Upper lobe of right lung (tissue), 1 donor: ENCODE measurements at regions not wholly inside any gene's neighbourhood (a gene's known extent, or its start where the extent isn't known, plus 50 kb on each side); places are given as distances from the start of the nearest gene placed in this dataset.

ENCODE experiments used
- ATAC-seq: fragments of 200-7000 bp; cut with Tn5 transposase; one replicate; pipeline ENCODE4 v1.9.1; 2020; ENCODE audit warnings: mild to moderate bottlenecking, moderate library complexity
- DNase-seq: peaks from one replicate; pipeline ENCODE4 v3.0.0-alpha.2; 2020
- H3K27ac ChIP-seq: fragments of 200-600 bp; one replicate; pipeline ENCODE4 v1.8.0; 2022
- H3K27me3 ChIP-seq: fragments of 200-600 bp; one replicate; pipeline ENCODE4 v1.8.0; 2022; ENCODE audit warnings: mild to moderate bottlenecking
- H3K36me3 ChIP-seq: fragments of 200-600 bp; one replicate; pipeline ENCODE4 v1.8.0; 2022
- H3K4me1 ChIP-seq: fragments of 200-600 bp; one replicate; pipeline ENCODE4 v1.8.0; 2022
- H3K4me3 ChIP-seq: fragments of 200-600 bp; one replicate; pipeline ENCODE4 v1.8.0; 2022; ENCODE audit warnings: mild to moderate bottlenecking
- H3K9me3 ChIP-seq: fragments of 200-600 bp; one replicate; pipeline ENCODE4 v1.8.0; 2022
- intact Hi-C: fragments of 100-400 bp; cut with DNase I; formaldehyde crosslinking; loops from one replicate; pipeline ENCODE4 v1.11.0; 2022
- TF ChIP-seq, protein P1 (sequence below): fragments of 200-600 bp; IDR thresholded peaks from one replicate; pipeline ENCODE4 v1.8.0; 2022; ENCODE audit warnings: antibody characterized with exemption
- donor health status: DM: no; HTN: yes; CAD: no; lungs with severe emphysema.

DNA sequence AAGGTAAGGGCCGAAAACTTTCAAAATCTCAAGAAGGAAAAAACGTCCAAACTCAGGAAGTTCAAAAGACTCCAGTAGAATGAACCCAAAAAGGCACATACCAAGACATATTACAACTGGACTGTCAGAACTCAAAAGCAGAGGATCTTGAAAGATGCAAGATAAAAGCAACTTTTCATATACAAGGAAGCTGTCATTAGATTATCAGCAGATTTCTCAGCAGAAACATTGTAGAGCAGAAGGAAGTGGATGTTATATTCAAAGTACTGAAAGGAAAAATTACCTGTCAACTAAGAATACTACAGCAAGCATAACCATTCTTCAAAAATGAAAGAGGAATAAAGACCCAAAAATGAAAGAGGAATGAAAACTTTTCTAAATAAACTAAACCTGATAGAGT is 224.9 kb downstream of the FAT4 start:
- no peaks in the 10 kb centered on the region for H3K9me3 ChIP-seq
- H3K4me1 ChIP-seq: no peaks in the 10 kb centered on the region
- no peak overlapping the region for H3K27ac ChIP-seq
- TF ChIP-seq, protein P1, sequence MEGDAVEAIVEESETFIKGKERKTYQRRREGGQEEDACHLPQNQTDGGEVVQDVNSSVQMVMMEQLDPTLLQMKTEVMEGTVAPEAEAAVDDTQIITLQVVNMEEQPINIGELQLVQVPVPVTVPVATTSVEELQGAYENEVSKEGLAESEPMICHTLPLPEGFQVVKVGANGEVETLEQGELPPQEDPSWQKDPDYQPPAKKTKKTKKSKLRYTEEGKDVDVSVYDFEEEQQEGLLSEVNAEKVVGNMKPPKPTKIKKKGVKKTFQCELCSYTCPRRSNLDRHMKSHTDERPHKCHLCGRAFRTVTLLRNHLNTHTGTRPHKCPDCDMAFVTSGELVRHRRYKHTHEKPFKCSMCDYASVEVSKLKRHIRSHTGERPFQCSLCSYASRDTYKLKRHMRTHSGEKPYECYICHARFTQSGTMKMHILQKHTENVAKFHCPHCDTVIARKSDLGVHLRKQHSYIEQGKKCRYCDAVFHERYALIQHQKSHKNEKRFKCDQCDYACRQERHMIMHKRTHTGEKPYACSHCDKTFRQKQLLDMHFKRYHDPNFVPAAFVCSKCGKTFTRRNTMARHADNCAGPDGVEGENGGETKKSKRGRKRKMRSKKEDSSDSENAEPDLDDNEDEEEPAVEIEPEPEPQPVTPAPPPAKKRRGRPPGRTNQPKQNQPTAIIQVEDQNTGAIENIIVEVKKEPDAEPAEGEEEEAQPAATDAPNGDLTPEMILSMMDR: no peak
- no peaks in the 10 kb centered on the region for H3K27me3 ChIP-seq
- no peak overlapping the region for H3K4me3 ChIP-seq
- no peaks in the 10 kb centered on the region for H3K36me3 ChIP-seq
- DNase-seq: no peak
- intact Hi-C loops: no loop called here
- ATAC-seq: no peak

DNA sequence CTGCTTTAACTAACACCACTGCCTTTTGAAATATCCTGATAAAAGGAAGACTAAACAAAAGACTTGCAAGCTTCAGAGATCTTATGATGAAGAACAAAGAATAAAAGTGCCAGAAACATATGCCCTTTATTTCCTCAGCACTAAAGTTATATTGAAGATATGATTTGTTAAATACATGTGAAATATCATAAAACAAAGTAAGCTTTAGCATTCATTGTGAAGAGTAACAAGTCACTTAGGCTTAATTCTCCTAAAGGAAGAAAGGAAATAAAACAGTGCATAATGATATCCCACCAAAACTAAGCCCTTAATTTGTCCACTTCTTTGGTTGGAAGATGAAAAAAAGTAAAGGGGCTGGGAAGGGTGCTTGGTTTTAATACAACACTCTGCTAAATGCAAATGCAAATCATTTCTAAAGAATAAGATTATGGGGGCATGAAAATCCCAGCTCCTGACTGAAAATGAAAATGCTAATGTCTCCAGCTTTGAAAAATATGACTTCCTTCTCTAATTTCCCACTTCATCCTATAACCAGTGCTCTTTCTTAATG is 227.2 kb downstream of the FAT4 start:
- no peaks in the 10 kb centered on the region for H3K4me1 ChIP-seq
- intact Hi-C loops: no loop called here
- H3K27ac ChIP-seq: no peak overlapping the region
- no peaks in the 10 kb centered on the region for H3K9me3 ChIP-seq
- H3K36me3 ChIP-seq: no peaks in the 10 kb centered on the region
- ATAC-seq (no peak), DNase-seq (no peak)
- no peaks in the 10 kb centered on the region for H3K27me3 ChIP-seq
- H3K4me3 ChIP-seq: no peak overlapping the region
- TF ChIP-seq, protein P1: no peak

DNA sequence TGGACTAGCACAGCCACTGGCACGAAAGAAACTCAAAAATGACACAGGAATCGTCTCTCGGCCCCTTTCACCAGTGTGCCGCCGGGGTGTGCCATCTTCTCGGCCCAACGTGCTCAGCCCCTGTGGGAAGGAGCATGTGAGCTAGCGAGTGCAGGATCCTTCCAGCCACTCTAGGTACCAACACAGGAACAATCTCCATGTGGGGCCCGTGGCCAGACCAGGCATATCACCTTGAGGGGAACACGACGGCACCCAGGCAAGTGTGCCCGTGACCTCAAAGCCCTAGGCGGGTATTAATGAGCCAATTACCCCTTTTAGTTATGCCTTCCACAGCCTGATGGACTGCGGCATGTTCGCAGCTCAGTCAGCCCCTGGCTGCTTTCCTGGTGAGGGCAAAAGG is 231.5 kb downstream of the FAT4 start:
- no peak for DNase-seq
- no peak overlapping the region for H3K27ac ChIP-seq
- H3K36me3 ChIP-seq: no peaks in the 10 kb centered on the region
- H3K4me3 ChIP-seq: no peak overlapping the region
- no peaks in the 10 kb centered on the region for H3K27me3 ChIP-seq
- no peaks in the 10 kb centered on the region for H3K4me1 ChIP-seq
- H3K9me3 ChIP-seq: no peaks in the 10 kb centered on the region
- ATAC-seq: no peak
- intact Hi-C loops: no loop called here
- TF ChIP-seq, protein P1: no peak

DNA sequence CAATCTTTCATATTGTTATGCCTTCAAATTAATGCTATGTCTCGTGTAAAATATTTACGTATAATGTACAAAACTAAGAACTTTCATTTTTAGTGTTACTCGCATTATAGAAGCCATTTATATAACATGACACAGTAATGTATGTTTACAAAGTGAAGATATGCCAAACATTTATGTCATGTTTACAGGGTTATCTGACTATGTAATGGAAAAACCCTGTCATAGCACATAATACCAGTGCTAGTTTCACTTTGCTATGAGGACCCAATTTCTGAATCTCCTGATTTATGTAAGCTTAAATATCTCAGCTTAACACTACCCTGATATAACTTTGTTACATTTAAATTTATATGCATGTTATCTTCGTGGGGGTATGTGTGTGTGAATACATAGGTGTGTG is 233.1 kb downstream of the FAT4 start:
- TF ChIP-seq, protein P1: no peak
- no peaks in the 10 kb centered on the region for H3K36me3 ChIP-seq
- no peak overlapping the region for H3K4me3 ChIP-seq
- no peaks in the 10 kb centered on the region for H3K4me1 ChIP-seq
- no peak overlapping the region for H3K27ac ChIP-seq
- no peaks in the 10 kb centered on the region for H3K27me3 ChIP-seq
- H3K9me3 ChIP-seq: no peaks in the 10 kb centered on the region
- DNase-seq: no peak
- ATAC-seq: no peak
- intact Hi-C loops: no loop called here

DNA sequence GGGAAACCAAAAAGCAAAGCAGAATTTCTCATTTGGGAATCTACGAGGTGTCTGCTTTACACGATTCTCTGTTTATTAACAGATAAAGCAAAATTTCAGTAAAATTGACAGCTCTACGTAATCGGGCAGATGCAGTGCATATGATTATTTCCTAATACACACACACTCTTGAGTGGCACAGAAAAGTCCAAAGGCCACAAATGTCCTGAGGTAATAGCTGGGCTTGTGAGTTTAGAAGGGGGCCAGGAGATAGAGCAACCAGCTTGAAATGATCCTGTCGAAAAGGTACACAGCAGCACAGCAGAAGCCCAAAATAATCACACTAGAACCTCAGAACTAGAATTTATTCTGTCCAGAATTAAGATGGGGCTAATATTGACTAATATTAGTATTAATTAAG is 236.0 kb downstream of the FAT4 start:
- intact Hi-C loops: no loop called here

More for the DNA sequence above, 236.0 kb downstream of the FAT4 start:
- no peaks in the 10 kb centered on the region for H3K27me3 ChIP-seq
- no peak for DNase-seq
- no peaks in the 10 kb centered on the region for H3K9me3 ChIP-seq
- no peak for ATAC-seq
- H3K36me3 ChIP-seq: no peaks in the 10 kb centered on the region
- H3K4me3 ChIP-seq: no peak overlapping the region
- TF ChIP-seq, protein P1: no peak
- H3K4me1 ChIP-seq: no peaks in the 10 kb centered on the region
- no peak overlapping the region for H3K27ac ChIP-seq
